HFFc6 (cell line): ENCODE measurements at regions not wholly inside any gene's neighbourhood (a gene's known extent, or its start where the extent isn't known, plus 50 kb on each side); places are given as distances from the start of the nearest gene placed in this dataset.

Source experiments
- DNase-seq: peaks from one replicate; pipeline ENCODE4 v3.0.0-alpha.2; 2018
- H3K27ac Mint-ChIP-seq: 2 replicates; pipeline ENCODE4 v1.8.0; 2020; ENCODE audit warnings: mild to moderate bottlenecking, mixed read lengths
- H3K27me3 Mint-ChIP-seq: 2 replicates; pipeline ENCODE4 v1.8.0; 2021; ENCODE audit warnings: mild to moderate bottlenecking, moderate library complexity, mixed read lengths; ENCODE audit not compliant: insufficient read depth
- H3K36me3 Mint-ChIP-seq: 2 replicates; pipeline ENCODE4 v1.8.0; 2021; ENCODE audit warnings: low read depth, mixed read lengths
- H3K4me1 Mint-ChIP-seq: 2 replicates; pipeline ENCODE4 v1.8.0; 2020; ENCODE audit warnings: low read depth, mixed read lengths
- H3K4me3 Mint-ChIP-seq: 2 replicates; pipeline ENCODE4 v1.8.0; 2020; ENCODE audit warnings: mild to moderate bottlenecking, moderate library complexity, mixed read lengths
- H3K9me3 Mint-ChIP-seq: 2 replicates; pipeline ENCODE4 v1.8.0; 2020; ENCODE audit warnings: mild to moderate bottlenecking, mixed read lengths
- TF ChIP-seq, protein P1 (sequence below): fragments of 200-600 bp; sonication (generic); IDR thresholded peaks from 2 replicates; pipeline ENCODE4 v1.5.0; 2021; ENCODE audit warnings: antibody characterized with exemption, mild to moderate bottlenecking

DNA sequence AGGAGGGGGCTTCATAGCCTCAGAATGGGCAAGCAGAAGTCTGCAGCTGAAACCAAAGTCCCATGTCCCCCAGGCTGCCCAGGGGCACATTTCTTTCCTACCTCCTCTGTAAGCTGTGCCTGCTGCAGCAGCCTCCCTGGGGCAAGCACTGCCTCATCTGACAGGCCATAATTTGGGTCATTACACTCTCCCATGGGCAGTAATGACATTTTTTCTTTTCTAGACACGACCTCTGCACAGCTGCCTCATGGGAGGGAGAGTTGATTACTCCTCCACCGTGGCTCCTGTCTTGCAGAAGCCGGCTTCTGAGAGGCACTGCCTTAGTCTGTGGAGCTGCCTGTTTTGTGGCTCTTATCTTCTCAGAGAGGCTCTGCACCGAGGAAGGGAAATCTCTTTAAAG, 268.9 kb downstream of the TDRD15 start:
- TF ChIP-seq, protein P1, sequence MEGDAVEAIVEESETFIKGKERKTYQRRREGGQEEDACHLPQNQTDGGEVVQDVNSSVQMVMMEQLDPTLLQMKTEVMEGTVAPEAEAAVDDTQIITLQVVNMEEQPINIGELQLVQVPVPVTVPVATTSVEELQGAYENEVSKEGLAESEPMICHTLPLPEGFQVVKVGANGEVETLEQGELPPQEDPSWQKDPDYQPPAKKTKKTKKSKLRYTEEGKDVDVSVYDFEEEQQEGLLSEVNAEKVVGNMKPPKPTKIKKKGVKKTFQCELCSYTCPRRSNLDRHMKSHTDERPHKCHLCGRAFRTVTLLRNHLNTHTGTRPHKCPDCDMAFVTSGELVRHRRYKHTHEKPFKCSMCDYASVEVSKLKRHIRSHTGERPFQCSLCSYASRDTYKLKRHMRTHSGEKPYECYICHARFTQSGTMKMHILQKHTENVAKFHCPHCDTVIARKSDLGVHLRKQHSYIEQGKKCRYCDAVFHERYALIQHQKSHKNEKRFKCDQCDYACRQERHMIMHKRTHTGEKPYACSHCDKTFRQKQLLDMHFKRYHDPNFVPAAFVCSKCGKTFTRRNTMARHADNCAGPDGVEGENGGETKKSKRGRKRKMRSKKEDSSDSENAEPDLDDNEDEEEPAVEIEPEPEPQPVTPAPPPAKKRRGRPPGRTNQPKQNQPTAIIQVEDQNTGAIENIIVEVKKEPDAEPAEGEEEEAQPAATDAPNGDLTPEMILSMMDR: no peak
- no peak for DNase-seq
- H3K27ac Mint-ChIP-seq: no peak overlapping the region
- no peaks in the 10 kb centered on the region for H3K4me1 Mint-ChIP-seq
- peaks cover 5% of the 10 kb centered on the region for H3K36me3 Mint-ChIP-seq
- peaks cover 53% of the 10 kb centered on the region for H3K9me3 Mint-ChIP-seq
- H3K4me3 Mint-ChIP-seq: no peak overlapping the region
- 0 out of 2 replicates have a peak, but pooled peaks cover 3% of the 10 kb centered on the region for H3K27me3 Mint-ChIP-seq

DNA sequence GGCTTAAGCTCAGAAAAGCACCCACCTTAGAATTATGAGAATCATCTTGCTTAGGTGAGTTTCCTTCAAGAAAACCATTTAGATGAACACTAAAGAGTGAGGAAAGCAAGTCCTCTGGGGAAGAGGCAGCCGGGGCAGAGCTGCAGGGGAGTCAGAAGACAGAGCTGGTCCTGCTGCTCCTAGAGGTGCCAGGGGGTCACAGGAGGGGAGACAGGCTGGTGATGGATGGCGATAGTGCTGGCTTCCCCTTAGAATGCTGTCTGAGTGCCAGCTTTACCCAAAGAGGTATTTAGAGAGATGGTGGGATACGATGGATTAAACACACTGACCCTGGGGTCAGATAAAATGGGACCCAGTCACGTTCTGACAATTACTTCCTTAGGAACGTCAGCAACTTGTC, 269.4 kb downstream of the TDRD15 start:
- Mint-ChIP-seq H3K9me3 (peaks cover 50% of the 10 kb centered on the region), H3K27ac (no peak overlapping the region), H3K36me3 (peaks cover 2% of the 10 kb centered on the region), H3K27me3 (0 out of 2 replicates have a peak, but pooled peaks cover 3% of the 10 kb centered on the region), H3K4me3 (no peak overlapping the region), H3K4me1 (no peaks in the 10 kb centered on the region)
- TF ChIP-seq, protein P1: no peak
- DNase-seq: no peak

DNA sequence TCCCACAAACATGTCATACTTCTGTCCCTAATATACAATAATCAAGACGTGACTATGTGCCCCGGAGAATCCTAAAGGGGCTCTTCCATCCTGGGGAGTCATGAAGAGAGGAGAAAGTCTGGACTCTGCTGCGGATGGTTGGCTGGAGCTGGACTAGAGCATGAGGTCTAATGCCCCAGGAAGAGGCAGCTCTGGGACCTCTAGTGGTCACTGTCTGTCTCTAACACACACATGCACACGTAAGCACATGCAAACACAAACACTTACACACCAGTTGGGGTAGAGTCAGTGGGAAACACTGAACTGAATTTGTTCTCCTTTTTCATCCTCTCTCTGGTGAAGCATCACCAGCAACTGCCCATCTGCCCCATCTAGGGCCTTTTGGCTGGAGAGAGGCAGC, 271.6 kb downstream of the TDRD15 start:
- Mint-ChIP-seq H3K27me3 (0 out of 2 replicates have a peak, but pooled peaks cover 3% of the 10 kb centered on the region), H3K4me3 (no peak overlapping the region), H3K27ac (no peak overlapping the region), H3K9me3 (peaks cover 35% of the 10 kb centered on the region), H3K4me1 (no peaks in the 10 kb centered on the region), H3K36me3 (no peaks in the 10 kb centered on the region; the same call in 1 of the 2 replicates)
- TF ChIP-seq, protein P1: no peak
- no peak for DNase-seq

GRCh38 chr2:21396252-21396651, 272.5 kb downstream of the TDRD15 start:
- H3K27me3 Mint-ChIP-seq: 0 out of 2 replicates have a peak, but pooled peaks cover 3% of the 10 kb centered on the region
- H3K9me3 Mint-ChIP-seq: peaks cover 40% of the 10 kb centered on the region
- H3K27ac Mint-ChIP-seq: no peak overlapping the region
- no peaks in the 10 kb centered on the region for H3K4me1 Mint-ChIP-seq
- TF ChIP-seq, protein P1: no peak
- DNase-seq: no peak
- H3K36me3 Mint-ChIP-seq: peaks cover 4% of the 10 kb centered on the region; the same call in 1 of the 2 replicates
- no peak overlapping the region for H3K4me3 Mint-ChIP-seq

- Mint-ChIP-seq H3K36me3 (0 out of 2 replicates have a peak, but pooled peaks cover 4% of the 10 kb centered on the region), H3K4me3 (no peak overlapping the region), H3K27ac (no peak overlapping the region), H3K4me1 (no peaks in the 10 kb centered on the region), H3K9me3 (peaks cover 33% of the 10 kb centered on the region), H3K27me3 (no peaks in the 10 kb centered on the region)
- DNase-seq: no peak
- TF ChIP-seq, protein P1: no peak
Observed at GRCh38 chr2:21401022-21401698, 277.4 kb downstream of the TDRD15 start.
